ENCODE measurements at regions not wholly inside any gene's neighbourhood (a gene's known extent, or its start where the extent isn't known, plus 50 kb on each side); places are given as distances from the start of the nearest gene placed in this dataset.

DNA sequence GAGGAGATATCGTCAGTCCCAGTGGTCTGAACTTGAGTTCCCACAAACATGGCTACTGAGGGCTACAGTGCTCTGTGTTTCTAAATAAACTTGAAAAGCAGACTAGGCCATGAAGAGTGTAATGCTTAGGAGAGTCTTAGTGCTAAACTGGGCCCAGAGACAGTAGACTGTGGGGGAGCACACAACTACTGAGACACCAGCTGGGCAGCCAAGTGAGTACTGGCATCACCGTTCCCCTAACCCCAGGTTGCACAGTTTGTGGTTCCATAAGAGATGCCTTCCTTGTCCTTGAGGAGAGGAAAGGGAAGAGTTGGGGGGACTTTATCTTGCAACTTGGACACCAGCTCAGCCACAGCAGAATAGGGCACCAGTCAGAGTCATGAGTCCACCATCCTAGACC is 172.1 kb upstream of the DMRTA1 start:
- CTCF ChIA-PET = interaction anchor here (1.0 to 1.4 kb wide), 3 partner anchors 31 to 461 kb away, joined by 3 to 5 read pairs (median 3); no protein-coding TSS in a partner anchor
- no peak for FAIRE-seq
- no peak for TF ChIP-seq POLR2A (IDR thresholded peaks at IDR 0.05; ENCODE audit: low read length)
- no peak for TF ChIP-seq HOXB13 (CRISPR knock-in tag; IDR thresholded peaks at IDR 0.05; ENCODE audit: low read depth)

GRCh38 chr9:22278426-22278825 is 168.2 kb upstream of the DMRTA1 start:
- Histone ChIP-seq H3K4me1 (no peaks in the 10 kb centered on the region), H3K27ac (no peak overlapping the region), H3K9me3 (no peaks in the 10 kb centered on the region), H3K4me2 (no peak overlapping the region), H3K4me3 (no peak overlapping the region)
- POLR2A ChIA-PET = no interaction called here
- DNase-seq (ENCODE audit: low read depth in 1 of 2, low spot score in 1 of 2) = no peak
- CTCF ChIA-PET = interaction anchor here (1.4 kb wide), 1 partner anchor 34 kb away, joined by 3 read pairs; no protein-coding TSS in a partner anchor
- no peak for ATAC-seq
- TF ChIP-seq NR3C1 (IDR thresholded peaks at IDR 0.05) = no peak
- TF ChIP-seq NFE2L2 (conservative IDR thresholded peaks at IDR 0.05; ENCODE audit: low read length) = no peak
- no peak for TF ChIP-seq NPAS2 (CRISPR knock-in tag; IDR thresholded peaks at IDR 0.05; ENCODE audit: borderline replicate concordance)
- no peak for FAIRE-seq

More for the DNA sequence above, 172.1 kb upstream of the DMRTA1 start:
- no peaks in the 10 kb centered on the region for H3K9me3 ChIP-seq
- H3K4me2 ChIP-seq = no peak overlapping the region
- ATAC-seq = no peak
- DNase-seq (ENCODE audit: low read depth in 1 of 2, low spot score in 1 of 2) = no peak
- WGBS (ENCODE audit: missing lambda C conversion rate) = 100% methylated on average over 2 of the region's 2 CpGs
- no peak overlapping the region for H3K27ac ChIP-seq
- no peaks in the 10 kb centered on the region for H3K4me1 ChIP-seq
- POLR2A ChIA-PET = no interaction called here
- no peak overlapping the region for H3K4me3 ChIP-seq

GRCh38 chr9:22279636-22280035 is 167.0 kb upstream of the DMRTA1 start:
- Histone ChIP-seq H3K27ac (no peak overlapping the region), H3K4me3 (no peak overlapping the region), H3K9me3 (no peaks in the 10 kb centered on the region), H3K4me2 (no peak overlapping the region), H3K4me1 (no peaks in the 10 kb centered on the region)
- FAIRE-seq (no peak), DNase-seq (ENCODE audit: low read depth in 1 of 2, low spot score in 1 of 2) (no peak), ATAC-seq (no peak)
- TF ChIP-seq NPAS2 (CRISPR knock-in tag; IDR thresholded peaks at IDR 0.05; ENCODE audit: borderline replicate concordance) (no peak), NR3C1 (IDR thresholded peaks at IDR 0.05) (no peak)
- TF ChIP-seq, protein P1, sequence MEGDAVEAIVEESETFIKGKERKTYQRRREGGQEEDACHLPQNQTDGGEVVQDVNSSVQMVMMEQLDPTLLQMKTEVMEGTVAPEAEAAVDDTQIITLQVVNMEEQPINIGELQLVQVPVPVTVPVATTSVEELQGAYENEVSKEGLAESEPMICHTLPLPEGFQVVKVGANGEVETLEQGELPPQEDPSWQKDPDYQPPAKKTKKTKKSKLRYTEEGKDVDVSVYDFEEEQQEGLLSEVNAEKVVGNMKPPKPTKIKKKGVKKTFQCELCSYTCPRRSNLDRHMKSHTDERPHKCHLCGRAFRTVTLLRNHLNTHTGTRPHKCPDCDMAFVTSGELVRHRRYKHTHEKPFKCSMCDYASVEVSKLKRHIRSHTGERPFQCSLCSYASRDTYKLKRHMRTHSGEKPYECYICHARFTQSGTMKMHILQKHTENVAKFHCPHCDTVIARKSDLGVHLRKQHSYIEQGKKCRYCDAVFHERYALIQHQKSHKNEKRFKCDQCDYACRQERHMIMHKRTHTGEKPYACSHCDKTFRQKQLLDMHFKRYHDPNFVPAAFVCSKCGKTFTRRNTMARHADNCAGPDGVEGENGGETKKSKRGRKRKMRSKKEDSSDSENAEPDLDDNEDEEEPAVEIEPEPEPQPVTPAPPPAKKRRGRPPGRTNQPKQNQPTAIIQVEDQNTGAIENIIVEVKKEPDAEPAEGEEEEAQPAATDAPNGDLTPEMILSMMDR (IDR thresholded peaks at IDR 0.05) = no peak
- 83% methylated on average over 1 of the region's 1 CpG for WGBS (ENCODE audit: missing lambda C conversion rate)
- ChIA-PET POLR2A (no interaction called here), CTCF (interaction anchor here (1.4 kb wide), 1 partner anchor 35 kb away, joined by 3 read pairs; no protein-coding TSS in a partner anchor)

DNA sequence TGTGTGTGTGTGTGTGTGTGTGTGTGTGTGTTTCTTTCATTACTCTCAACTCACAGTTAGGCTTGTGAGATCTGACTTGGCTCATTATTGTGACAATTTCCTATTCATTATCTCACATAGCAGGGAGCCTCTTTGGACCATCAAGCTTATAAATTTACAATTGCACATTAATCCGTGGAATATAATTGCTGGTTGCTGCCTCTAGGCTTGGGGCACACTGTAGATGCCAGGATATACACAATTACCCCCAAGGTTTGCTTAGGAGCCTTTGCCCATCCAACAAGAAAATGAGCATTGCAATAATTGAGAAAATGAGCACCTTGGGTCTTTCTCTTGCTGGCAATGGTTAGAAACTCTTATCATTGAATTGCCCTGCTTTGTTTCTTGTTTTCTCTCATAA is 161.6 kb upstream of the DMRTA1 start:
- no peaks in the 10 kb centered on the region for H3K4me1 ChIP-seq
- ATAC-seq = no peak
- no peak overlapping the region for H3K4me2 ChIP-seq
- 52% methylated on average over 1 of the region's 1 CpG for WGBS (ENCODE audit: missing lambda C conversion rate)
- H3K4me3 ChIP-seq = no peak overlapping the region
- ChIA-PET CTCF (interaction anchor here (0.5 to 1.1 kb wide), 3 partner anchors 22 to 925 kb away, joined by 3 read pairs; no protein-coding TSS in a partner anchor), POLR2A (no interaction called here)
- H3K9me3 ChIP-seq = no peaks in the 10 kb centered on the region
- no peak for FAIRE-seq
- no peak overlapping the region for H3K27ac ChIP-seq
- DNase-seq (ENCODE audit: low read depth in 1 of 2, low spot score in 1 of 2) = no peak
- TF ChIP-seq ZNF302 (CRISPR knock-in tag; IDR thresholded peaks at IDR 0.05) = no peak
- TF ChIP-seq RARB (CRISPR knock-in tag; IDR thresholded peaks at IDR 0.05) = no peak
- no peak for TF ChIP-seq EHF (CRISPR knock-in tag; IDR thresholded peaks at IDR 0.05)

DNA sequence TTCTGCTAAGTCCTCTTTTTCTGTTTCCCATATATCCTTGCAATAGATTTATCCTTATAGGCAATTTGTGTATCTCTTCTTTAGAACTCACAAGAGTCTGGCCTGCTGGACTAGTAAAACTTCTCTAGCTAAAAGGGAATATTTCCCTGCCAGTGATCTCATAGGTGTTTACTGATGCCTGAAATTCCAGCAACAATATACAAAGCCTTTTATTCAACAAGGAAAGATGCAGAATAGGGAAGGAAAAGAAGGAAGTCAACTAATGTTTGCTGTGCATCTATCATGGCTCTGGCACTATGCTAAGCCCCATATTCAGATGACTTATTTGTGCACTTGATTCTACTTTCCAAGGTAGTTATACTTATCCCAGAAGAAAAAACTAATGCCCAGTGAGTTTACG is 160.0 kb upstream of the DMRTA1 start:
- no peaks in the 10 kb centered on the region for H3K9me3 ChIP-seq
- no peak overlapping the region for H3K4me2 ChIP-seq
- ATAC-seq = no peak
- POLR2A ChIA-PET = no interaction called here
- CTCF ChIA-PET = interaction anchor here (0.9 kb wide), 1 partner anchor 20 kb away, joined by 3 read pairs; no protein-coding TSS in a partner anchor
- no peak overlapping the region for H3K27ac ChIP-seq
- no peak overlapping the region for H3K4me3 ChIP-seq
- FAIRE-seq = no peak
- no peak for DNase-seq (ENCODE audit: low read depth in 1 of 2, low spot score in 1 of 2)
- 100% methylated on average over 1 of the region's 1 CpG for WGBS (ENCODE audit: missing lambda C conversion rate)
- H3K4me1 ChIP-seq = no peaks in the 10 kb centered on the region
- no peak for TF ChIP-seq RAD21 (conservative IDR thresholded peaks at IDR 0.05 in 1 of 2, IDR thresholded peaks at IDR 0.05 in 1 of 2)
- TF ChIP-seq CEBPB (IDR thresholded peaks at IDR 0.05) = no peak
- no peak for TF ChIP-seq MAFK (IDR thresholded peaks at IDR 0.05; ENCODE audit: partially characterized antibody)

DNA sequence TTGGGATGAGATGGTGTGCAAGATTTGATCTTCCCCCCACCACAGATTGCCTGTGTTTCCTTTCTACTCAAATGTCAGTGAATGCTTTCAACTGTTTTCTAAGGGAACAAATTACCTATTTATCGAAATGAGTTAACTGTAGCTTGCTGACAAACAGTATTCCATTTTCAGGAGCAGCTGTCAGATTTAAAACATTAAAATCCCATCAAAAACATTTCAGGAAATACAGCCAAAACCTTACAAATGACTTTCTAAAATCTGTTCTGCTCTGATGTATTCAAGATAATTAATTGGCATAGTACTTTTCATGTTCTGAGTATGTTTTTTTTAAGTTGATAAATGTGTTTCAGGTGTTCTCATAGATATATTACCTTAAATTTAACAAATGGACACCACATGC is 158.0 kb upstream of the DMRTA1 start:
- Histone ChIP-seq H3K27ac (no peak overlapping the region), H3K4me3 (no peak overlapping the region), H3K4me2 (no peak overlapping the region), H3K4me1 (no peaks in the 10 kb centered on the region), H3K9me3 (no peaks in the 10 kb centered on the region)
- ChIA-PET CTCF (interaction anchor here (0.6 to 0.7 kb wide), 2 partner anchors 50 to 85 kb away, joined by 3 to 4 read pairs; no protein-coding TSS in a partner anchor), POLR2A (no interaction called here)
- DNase-seq (ENCODE audit: low read depth in 1 of 2, low spot score in 1 of 2) (no peak), FAIRE-seq (no peak), ATAC-seq (no peak)
- 71% methylated on average over 1 of the region's 1 CpG for WGBS (ENCODE audit: missing lambda C conversion rate)
- TF ChIP-seq NFE2L2 (conservative IDR thresholded peaks at IDR 0.05; ENCODE audit: low read length) = no peak
- TF ChIP-seq ZC3H11A (IDR thresholded peaks at IDR 0.05) = no peak
- no peak for TF ChIP-seq NR3C1 (IDR thresholded peaks at IDR 0.05)
- TF ChIP-seq, protein P2, sequence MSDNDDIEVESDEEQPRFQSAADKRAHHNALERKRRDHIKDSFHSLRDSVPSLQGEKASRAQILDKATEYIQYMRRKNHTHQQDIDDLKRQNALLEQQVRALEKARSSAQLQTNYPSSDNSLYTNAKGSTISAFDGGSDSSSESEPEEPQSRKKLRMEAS (IDR thresholded peaks at IDR 0.05) = no peak
- no peak for TF ChIP-seq TP53 (CRISPR knock-in tag; IDR thresholded peaks at IDR 0.05)
- TF ChIP-seq NPAS2 (CRISPR knock-in tag; IDR thresholded peaks at IDR 0.05; ENCODE audit: borderline replicate concordance) = no peak
- TF ChIP-seq MAZ (IDR thresholded peaks at IDR 0.05; ENCODE audit: borderline replicate concordance, low read depth, low read length) = no peak
- TF ChIP-seq GATA3 (IDR thresholded peaks at IDR 0.05; ENCODE audit: borderline replicate concordance) = no peak
- TF ChIP-seq CEBPB (IDR thresholded peaks at IDR 0.05) = no peak
- no peak for TF ChIP-seq MAFK (IDR thresholded peaks at IDR 0.05; ENCODE audit: partially characterized antibody)
- no peak for TF ChIP-seq FOSL2 (IDR thresholded peaks at IDR 0.05)
- TF ChIP-seq FOSL2 (CRISPR knock-in tag; IDR thresholded peaks at IDR 0.05) = no peak
- no peak for TF ChIP-seq PHF8 (IDR thresholded peaks at IDR 0.05; ENCODE audit: borderline replicate concordance, low read depth)
- TF ChIP-seq, protein P3, sequence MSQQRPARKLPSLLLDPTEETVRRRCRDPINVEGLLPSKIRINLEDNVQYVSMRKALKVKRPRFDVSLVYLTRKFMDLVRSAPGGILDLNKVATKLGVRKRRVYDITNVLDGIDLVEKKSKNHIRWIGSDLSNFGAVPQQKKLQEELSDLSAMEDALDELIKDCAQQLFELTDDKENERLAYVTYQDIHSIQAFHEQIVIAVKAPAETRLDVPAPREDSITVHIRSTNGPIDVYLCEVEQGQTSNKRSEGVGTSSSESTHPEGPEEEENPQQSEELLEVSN (IDR thresholded peaks at IDR 0.05; ENCODE audit: borderline replicate concordance, low read depth) = no peak
- no peak for TF ChIP-seq RARB (CRISPR knock-in tag; IDR thresholded peaks at IDR 0.05)
- no peak for TF ChIP-seq TFCP2L1 (CRISPR knock-in tag; IDR thresholded peaks at IDR 0.05)
- TF ChIP-seq RFX5 (IDR thresholded peaks at IDR 0.05) = no peak
- no peak for TF ChIP-seq ZSCAN20 (CRISPR knock-in tag; IDR thresholded peaks at IDR 0.05)

All from A549 (cell line).